Occipital lobe (tissue), 1 donor: ENCODE measurements at regions not wholly inside any gene's neighbourhood (a gene's known extent, or its start where the extent isn't known, plus 50 kb on each side); places are given as distances from the start of the nearest gene placed in this dataset.
"Not testable (repeated sequence)": the region's sequence is repeated elsewhere in the genome, so short reads cannot be mapped to it uniquely, and the experiment has no call there.

Experiments used
- DNase-seq: peaks from one replicate; lab custom pipeline; 2025; lab: John Stamatoyannopoulos, UW

- DNase-seq = no peak
Observed at GRCh38 chr6:60670036-60670435, 1616.0 kb downstream of the KHDRBS2 start.

GRCh38 chr6:60668428-60668827, 1617.6 kb downstream of the KHDRBS2 start:
- DNase-seq = no peak

- DNase-seq = not testable (repeated sequence)
Observed at GRCh38 chr6:60663199-60663598, 1622.8 kb downstream of the KHDRBS2 start.

- no peak for DNase-seq
Observed at GRCh38 chr6:60643870-60644269, 1642.2 kb downstream of the KHDRBS2 start.

- DNase-seq = not testable (repeated sequence)
Observed at GRCh38 chr6:60639185-60639584, 1646.8 kb downstream of the KHDRBS2 start.
